HG02885 (cell line): ENCODE measurements at regions not wholly inside any gene's neighbourhood (a gene's known extent, or its start where the extent isn't known, plus 50 kb on each side); places are given as distances from the start of the nearest gene placed in this dataset.

Experiments used
- ATAC-seq: cut with Tn5 transposase; IDR thresholded peaks from one replicate; pipeline ENCODE4 v1.9.1; 2021; ENCODE audit warnings: mild to moderate bottlenecking; ENCODE audit not compliant: unreplicated experiment, poor library complexity

GRCh38 chr13:99629641-99630040 lies 128.4 kb downstream of the TM9SF2 start:
- no peak for ATAC-seq

- no peak for ATAC-seq
Observed at GRCh38 chr13:99628442-99628841, 127.2 kb downstream of the TM9SF2 start.

- no peak for ATAC-seq
Observed at GRCh38 chr13:99626461-99627082, 125.3 kb downstream of the TM9SF2 start.

GRCh38 chr13:99624936-99625540 lies 123.8 kb downstream of the TM9SF2 start:
- ATAC-seq: no peak

- no peak for ATAC-seq
Observed at GRCh38 chr13:99620806-99621205, 119.5 kb downstream of the TM9SF2 start.

- no peak for ATAC-seq
Observed at GRCh38 chr13:99619207-99619606, 117.9 kb downstream of the TM9SF2 start.

GRCh38 chr13:99617474-99618255 lies 116.4 kb downstream of the TM9SF2 start:
- no peak for ATAC-seq

GRCh38 chr13:99614465-99614885 lies 113.2 kb downstream of the TM9SF2 start:
- peak; percentile 87 for ATAC-seq
